Upper lobe of left lung (tissue), 4 donors: ENCODE measurements at regions not wholly inside any gene's neighbourhood (a gene's known extent, or its start where the extent isn't known, plus 50 kb on each side); places are given as distances from the start of the nearest gene placed in this dataset.

ENCODE experiments used
- EP300 ChIP-seq, 4 donors: sonication (generic); formaldehyde crosslinking; IDR thresholded peaks; one replicate each; pipeline ENCODE4 v1.5.1; 2017; ENCODE audit warnings: antibody characterized with exemption in 4 of 4, control low read depth in 2 of 4
- POLR2A ChIP-seq, 4 donors: fragments of 450-650 bp; IDR thresholded peaks; one replicate each; pipeline ENCODE4 v1.5.1; 2016 to 2017; ENCODE audit warnings: antibody characterized with exemption in 4 of 4, mild to moderate bottlenecking in 2 of 4

DNA sequence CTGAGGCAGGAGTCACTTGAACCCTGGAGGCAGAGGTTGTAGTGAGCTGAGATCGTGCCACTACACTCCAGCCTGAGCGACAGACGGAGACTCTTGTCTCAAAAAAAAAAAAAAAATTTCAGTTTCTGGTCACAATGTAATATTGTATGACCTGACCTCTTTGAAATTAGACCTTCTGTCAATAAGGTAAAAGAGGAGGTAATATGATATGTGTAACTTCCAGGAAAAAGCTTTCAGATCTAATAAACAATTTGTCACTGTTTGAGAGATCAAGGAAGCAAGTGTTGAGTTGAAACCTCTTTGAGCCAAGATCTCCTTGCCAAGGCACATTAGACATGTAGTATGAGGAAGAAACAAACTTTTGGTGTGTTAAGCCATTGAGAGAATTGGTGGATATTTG is 101.7 kb upstream of the ATF7IP start:
- TF ChIP-seq EP300 (IDR thresholded peaks at IDR 0.05), result no peak
- no peak for TF ChIP-seq POLR2A (IDR thresholded peaks at IDR 0.05)
